DND-41 (cell line): ENCODE measurements at regions not wholly inside any gene's neighbourhood (a gene's known extent, or its start where the extent isn't known, plus 50 kb on each side); places are given as distances from the start of the nearest gene placed in this dataset.
"Not testable (repeated sequence)": the region's sequence is repeated elsewhere in the genome, so short reads cannot be mapped to it uniquely, and the experiment has no call there.

Experiments used
- ATAC-seq: fragments of 200-7000 bp; cut with Tn5 transposase; 3 replicates; pipeline ENCODE4 v1.9.1; 2021; ENCODE audit warnings: low read depth; ENCODE audit not compliant: insufficient read depth
- DNase-seq: peaks from one replicate; pipeline ENCODE4 v3.0.0-alpha.2; 2020
- H2AFZ ChIP-seq: 2 replicates; pipeline ENCODE4 v1.6.0; 2012; ENCODE audit warnings: low read depth, low read length
- H3K27ac ChIP-seq: 2 replicates; pipeline ENCODE4 v1.5.1; 2012; ENCODE audit warnings: low read length, inconsistent platforms
- H3K27me3 ChIP-seq: fragments of 200-600 bp; sonication (generic); 2 replicates; pipeline ENCODE4 v1.6.0; 2012; ENCODE audit warnings: low read length, mild to moderate bottlenecking, inconsistent platforms; ENCODE audit not compliant: insufficient read depth, poor library complexity
- H3K36me3 ChIP-seq: 2 replicates; pipeline ENCODE4 v1.5.1; 2012; ENCODE audit warnings: low read length, inconsistent platforms; ENCODE audit not compliant: insufficient read depth
- H3K4me1 ChIP-seq: 2 replicates; pipeline ENCODE4 v1.5.1; 2012; ENCODE audit warnings: mild to moderate bottlenecking, low read length; ENCODE audit not compliant: insufficient read depth
- H3K4me2 ChIP-seq: 2 replicates; pipeline ENCODE4 v1.6.0; 2012; ENCODE audit warnings: mild to moderate bottlenecking, moderate library complexity, low read length, inconsistent platforms; ENCODE audit not compliant: insufficient read depth
- H3K4me3 ChIP-seq, 2 experiments: fragments of 200-600 bp in 1 of 2; shearing (Covaris generic) in 1 of 2; 2 replicates each; pipeline ENCODE4 v1.5.1; 2012 to 2016; ENCODE audit warnings: inconsistent platforms in 2 of 2, low read length in 2 of 2, mild to moderate bottlenecking in 2 of 2, low read depth in 1 of 2, moderate library complexity in 1 of 2
- H3K79me2 ChIP-seq: 2 replicates; pipeline ENCODE4 v1.6.0; 2012; ENCODE audit warnings: low read length, inconsistent platforms; ENCODE audit not compliant: insufficient read depth
- H3K9ac ChIP-seq: 2 replicates; pipeline ENCODE4 v1.6.0; 2012; ENCODE audit warnings: low read depth, mild to moderate bottlenecking, inconsistent platforms, low read length, moderate library complexity
- H3K9me3 ChIP-seq: 2 replicates; pipeline ENCODE4 v1.5.1; 2012; ENCODE audit warnings: low read length, moderate library complexity, mild to moderate bottlenecking, inconsistent platforms; ENCODE audit not compliant: insufficient read depth, severe bottlenecking
- H4K20me1 ChIP-seq: 2 replicates; pipeline ENCODE4 v1.6.0; 2012; ENCODE audit warnings: low read length; ENCODE audit not compliant: insufficient read depth
- CTCF ChIP-seq: IDR thresholded peaks from 2 replicates; pipeline ENCODE4 v1.5.1; 2012; ENCODE audit warnings: borderline replicate concordance, low read length, moderate library complexity, mild to moderate bottlenecking; ENCODE audit not compliant: poor library complexity, severe bottlenecking; ENCODE audit errors: extremely low read depth
- EZH2 ChIP-seq: IDR thresholded peaks from 3 replicates; pipeline ENCODE4 v1.6.1; 2012; ENCODE audit warnings: borderline replicate concordance, low read depth, mild to moderate bottlenecking, moderate library complexity, low read length, inconsistent platforms; ENCODE audit not compliant: severe bottlenecking

- Histone ChIP-seq H3K4me3 (no peak overlapping the region), H2AFZ (no peak overlapping the region), H3K79me2 (no peaks in the 10 kb centered on the region), H3K9ac (no peak overlapping the region), H4K20me1 (no peaks in the 10 kb centered on the region), H3K27ac (no peak overlapping the region), H3K4me2 (no peak overlapping the region), H3K4me1 (no peaks in the 10 kb centered on the region), H3K9me3 (no peaks in the 10 kb centered on the region), H3K27me3 (no peaks in the 10 kb centered on the region), H3K36me3 (no peaks in the 10 kb centered on the region)
- TF ChIP-seq EZH2 (no peak), CTCF (no peak)
- DNase-seq (no peak), ATAC-seq (no peak)
Measured at GRCh38 chr11:16512198-16512898, 156.0 kb upstream of the SOX6 start.

GRCh38 chr11:16511116-16512114, 155.1 kb upstream of the SOX6 start:
- TF ChIP-seq EZH2 (no peak), CTCF (no peak)
- Histone ChIP-seq H3K27ac (no peak overlapping the region), H3K4me1 (no peaks in the 10 kb centered on the region), H3K9ac (no peak overlapping the region), H3K4me2 (no peak overlapping the region), H4K20me1 (no peaks in the 10 kb centered on the region), H3K36me3 (no peaks in the 10 kb centered on the region), H3K79me2 (no peaks in the 10 kb centered on the region), H3K4me3 (no peak overlapping the region), H3K9me3 (no peaks in the 10 kb centered on the region), H2AFZ (no peak overlapping the region), H3K27me3 (no peaks in the 10 kb centered on the region)
- ATAC-seq (no peak), DNase-seq (no peak)

GRCh38 chr11:16505481-16505880, 149.1 kb upstream of the SOX6 start:
- Histone ChIP-seq H4K20me1 (no peaks in the 10 kb centered on the region), H2AFZ (no peak overlapping the region), H3K9ac (no peak overlapping the region), H3K4me2 (no peak overlapping the region), H3K4me1 (no peaks in the 10 kb centered on the region), H3K79me2 (no peaks in the 10 kb centered on the region), H3K9me3 (no peaks in the 10 kb centered on the region), H3K36me3 (no peaks in the 10 kb centered on the region), H3K4me3 (no peak overlapping the region), H3K27ac (no peak overlapping the region), H3K27me3 (no peaks in the 10 kb centered on the region)
- DNase-seq (no peak), ATAC-seq (no peak)
- TF ChIP-seq EZH2 (no peak), CTCF (no peak)

- H3K79me2 ChIP-seq, ATAC-seq, H3K36me3 ChIP-seq, H4K20me1 ChIP-seq, H3K9me3 ChIP-seq, H2AFZ ChIP-seq, DNase-seq, H3K27me3 ChIP-seq, H3K4me3 ChIP-seq, H3K4me1 ChIP-seq, H3K4me2 ChIP-seq, H3K27ac ChIP-seq, H3K9ac ChIP-seq: not testable (repeated sequence)
Measured at GRCh38 chr11:16503891-16504290, 147.5 kb upstream of the SOX6 start.
